ENCODE measurements at regions not wholly inside any gene's neighbourhood (a gene's known extent, or its start where the extent isn't known, plus 50 kb on each side); places are given as distances from the start of the nearest gene placed in this dataset.
"Not testable (repeated sequence)": the region's sequence is repeated elsewhere in the genome, so short reads cannot be mapped to it uniquely, and the experiment has no call there.

DNA sequence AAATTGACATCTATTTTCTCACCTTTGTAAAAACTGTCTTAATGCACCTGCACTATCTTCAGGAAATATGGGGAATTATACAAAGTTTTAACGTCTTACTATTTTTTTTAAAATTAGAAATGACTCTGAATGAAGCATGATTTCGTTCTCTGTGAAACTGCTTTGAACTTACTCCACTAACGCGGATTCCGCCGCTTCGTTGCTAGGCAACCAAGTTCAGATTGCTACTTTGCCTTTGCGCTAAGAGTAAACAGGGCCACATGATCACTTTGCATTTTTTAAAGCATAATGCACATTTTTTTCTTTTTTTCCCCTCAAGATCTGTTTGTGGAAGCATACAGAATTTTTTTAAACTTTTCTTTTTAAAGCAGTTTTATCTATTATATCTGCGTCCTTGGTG, 690.5 kb downstream of the BRINP3 start:
- TF ChIP-seq POLR2A (IDR thresholded peaks at IDR 0.05) (no peak), CTCF (IDR thresholded peaks at IDR 0.05) (no peak)
- no peak for DNase-seq
- intact Hi-C loops (cut with DNase I), result no loop called here
- no peaks in the 10 kb centered on the region for H3K27me3 ChIP-seq
- no peaks in the 10 kb centered on the region for H3K36me3 ChIP-seq
- H3K4me3 ChIP-seq, result no peak overlapping the region
- H3K9me3 ChIP-seq, result no peaks in the 10 kb centered on the region
- WGBS (ENCODE audit: insufficient coverage, low coverage, low lambda C conversion rate, missing lambda C conversion rate), result 45% methylated on average over 9 of the region's 9 CpGs
- ATAC-seq, result no peak
- H3K4me1 ChIP-seq, result no peaks in the 10 kb centered on the region
- H3K27ac ChIP-seq, result no peak overlapping the region

- Histone ChIP-seq H3K27me3 (no peaks in the 10 kb centered on the region), H3K4me1 (no peaks in the 10 kb centered on the region), H3K9me3 (no peaks in the 10 kb centered on the region), H3K4me3 (no peak overlapping the region), H3K27ac (no peak overlapping the region), H3K36me3 (no peaks in the 10 kb centered on the region)
- intact Hi-C loops (cut with DNase I), result no loop called here
- TF ChIP-seq POLR2A (IDR thresholded peaks at IDR 0.05), result no peak
- no peak for TF ChIP-seq CTCF (IDR thresholded peaks at IDR 0.05)
- ATAC-seq (no peak), DNase-seq (no peak)
- 49% methylated on average over 2 of the region's 2 CpGs for WGBS (ENCODE audit: insufficient coverage, low coverage, low lambda C conversion rate, missing lambda C conversion rate)
Measured at GRCh38 chr1:189790335-189790734, 687.3 kb downstream of the BRINP3 start.

- Histone ChIP-seq H3K4me3 (no peak overlapping the region), H3K27ac (no peak overlapping the region), H3K36me3 (no peaks in the 10 kb centered on the region), H3K9me3 (no peaks in the 10 kb centered on the region), H3K4me1 (no peaks in the 10 kb centered on the region), H3K27me3 (no peaks in the 10 kb centered on the region)
- no peak for ATAC-seq
- TF ChIP-seq POLR2A (IDR thresholded peaks at IDR 0.05), result no peak
- no peak for TF ChIP-seq CTCF (IDR thresholded peaks at IDR 0.05)
- intact Hi-C loops (cut with DNase I), result no loop called here
- 38% methylated on average over 2 of the region's 3 CpGs for WGBS (ENCODE audit: insufficient coverage, low coverage, low lambda C conversion rate, missing lambda C conversion rate)
- DNase-seq, result no peak
Measured at GRCh38 chr1:189803364-189803763, 674.3 kb downstream of the BRINP3 start.

DNA sequence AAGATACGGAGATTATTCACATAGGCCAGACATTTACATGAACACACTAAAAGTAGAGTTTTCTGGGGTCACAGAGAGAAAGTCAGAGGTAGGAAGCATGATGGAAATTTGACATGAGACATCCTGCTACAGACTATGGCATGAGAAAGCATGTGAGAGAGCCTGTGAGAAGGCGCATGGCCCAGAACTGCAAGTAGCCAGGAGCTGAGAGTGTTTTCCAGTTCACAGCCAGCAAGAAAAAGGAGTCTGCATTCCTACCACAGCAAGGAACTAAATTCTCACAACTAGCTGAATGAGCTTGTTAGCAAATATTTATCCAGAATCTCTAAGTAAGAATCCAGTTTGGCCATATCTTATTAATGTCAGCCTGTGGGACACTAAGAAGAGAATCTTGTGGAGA, 673.3 kb downstream of the BRINP3 start:
- ATAC-seq, result no peak
- H3K27me3 ChIP-seq, result no peaks in the 10 kb centered on the region
- intact Hi-C loops (cut with DNase I), result no loop called here
- no peak for DNase-seq
- TF ChIP-seq POLR2A (IDR thresholded peaks at IDR 0.05), result no peak
- no peak for TF ChIP-seq CTCF (IDR thresholded peaks at IDR 0.05)
- no peaks in the 10 kb centered on the region for H3K4me1 ChIP-seq
- H3K9me3 ChIP-seq, result no peaks in the 10 kb centered on the region
- no peaks in the 10 kb centered on the region for H3K36me3 ChIP-seq
- H3K27ac ChIP-seq, result no peak overlapping the region
- H3K4me3 ChIP-seq, result no peak overlapping the region
- WGBS (ENCODE audit: insufficient coverage, low coverage, low lambda C conversion rate, missing lambda C conversion rate), result 63% methylated on average over 2 of the region's 2 CpGs

DNA sequence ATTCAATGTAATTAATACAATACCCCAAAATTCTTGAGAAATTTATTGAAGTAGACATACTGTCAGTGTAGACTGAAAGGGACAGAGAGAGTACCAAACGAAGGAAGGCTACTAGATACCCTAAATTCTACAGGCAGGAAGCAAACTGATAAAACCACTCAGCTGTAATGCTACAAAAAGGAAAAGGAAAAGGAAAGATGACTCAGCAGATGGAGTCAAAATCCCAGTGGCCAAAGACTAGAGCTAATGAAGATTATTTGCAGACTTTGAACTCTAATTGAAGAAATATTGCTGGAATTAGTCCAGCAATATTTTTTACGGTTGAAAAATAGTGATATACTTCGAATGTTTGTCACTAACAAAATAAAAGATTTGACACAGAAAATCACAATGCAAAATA, 671.9 kb downstream of the BRINP3 start:
- H3K36me3 ChIP-seq, result no peaks in the 10 kb centered on the region
- peak in 3 of 4 donors; percentile 26 to 48 (median 28) for ATAC-seq
- no peaks in the 10 kb centered on the region for H3K27me3 ChIP-seq
- no peak for TF ChIP-seq CTCF (IDR thresholded peaks at IDR 0.05)
- no peak for TF ChIP-seq POLR2A (IDR thresholded peaks at IDR 0.05)
- no peak for DNase-seq
- H3K27ac ChIP-seq, result no peak overlapping the region
- no peaks in the 10 kb centered on the region for H3K9me3 ChIP-seq
- WGBS (ENCODE audit: insufficient coverage, low coverage, low lambda C conversion rate, missing lambda C conversion rate), result 40% methylated on average over 3 of the region's 3 CpGs
- no peak overlapping the region for H3K4me3 ChIP-seq
- H3K4me1 ChIP-seq, result no peaks in the 10 kb centered on the region
- intact Hi-C loops (cut with DNase I), result no loop called here

DNA sequence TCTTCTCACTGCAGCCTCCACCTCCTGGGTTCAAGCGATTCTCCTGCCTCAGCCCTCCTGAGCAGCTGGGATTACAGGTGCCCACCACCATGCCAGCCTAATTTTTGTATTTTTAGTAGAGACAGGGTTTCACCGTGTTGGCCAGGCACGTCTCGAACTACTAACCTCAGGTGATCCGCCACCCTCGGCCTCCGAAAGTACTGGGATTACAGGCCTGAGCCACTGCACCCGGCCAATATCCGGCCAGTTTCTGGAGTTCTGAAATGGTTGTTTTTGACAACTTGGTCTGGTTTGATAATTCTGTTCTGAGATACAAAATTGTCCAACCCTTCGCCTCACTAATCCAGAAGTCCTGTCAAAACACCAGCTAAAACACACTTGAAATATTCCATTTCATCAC, 667.0 kb downstream of the BRINP3 start:
- H3K9me3 ChIP-seq; intact Hi-C loops (cut with DNase I); H3K4me3 ChIP-seq; H3K4me1 ChIP-seq; H3K36me3 ChIP-seq; H3K27ac ChIP-seq; DNase-seq; H3K27me3 ChIP-seq; ATAC-seq: not testable (repeated sequence)
- 76% methylated on average over 10 of the region's 10 CpGs for WGBS (ENCODE audit: insufficient coverage, low coverage, low lambda C conversion rate, missing lambda C conversion rate)

All from right lobe of liver (tissue), 6 donors.